CD4-positive, alpha-beta T cell treated with Interleukin-15 for 1 hour (primary cell): ENCODE measurements at regions not wholly inside any gene's neighbourhood (a gene's known extent, or its start where the extent isn't known, plus 50 kb on each side); places are given as distances from the start of the nearest gene placed in this dataset.
"Not testable (repeated sequence)": the region's sequence is repeated elsewhere in the genome, so short reads cannot be mapped to it uniquely, and the experiment has no call there.

Experiments used
- DNase-seq: peaks from one replicate; pipeline ENCODE4 v3.0.0-alpha.2; 2020

GRCh38 chr15:87722941-87723691 is 533.4 kb downstream of the NTRK3 start:
- DNase-seq: no peak

- no peak for DNase-seq
These were observed 536.3 kb downstream of the NTRK3 start for GRCh38 chr15:87720235-87720634.

GRCh38 chr15:87716422-87716821 is 540.1 kb downstream of the NTRK3 start:
- DNase-seq: no peak

GRCh38 chr15:87715252-87715651 is 541.3 kb downstream of the NTRK3 start:
- no peak for DNase-seq

GRCh38 chr15:87713475-87713879 is 543.1 kb downstream of the NTRK3 start:
- DNase-seq: no peak

- no peak for DNase-seq
These were observed 544.3 kb downstream of the NTRK3 start for GRCh38 chr15:87712211-87712610.

- no peak for DNase-seq
These were observed 545.5 kb downstream of the NTRK3 start for GRCh38 chr15:87711026-87711425.

GRCh38 chr15:87710406-87710805 is 546.1 kb downstream of the NTRK3 start:
- DNase-seq: no peak

- no peak for DNase-seq
These were observed 548.9 kb downstream of the NTRK3 start for GRCh38 chr15:87707566-87708130.

GRCh38 chr15:87707071-87707470 is 549.5 kb downstream of the NTRK3 start:
- DNase-seq: no peak

GRCh38 chr15:87706001-87706400 is 550.5 kb downstream of the NTRK3 start:
- DNase-seq: no peak

- DNase-seq: no peak
These were observed 552.3 kb downstream of the NTRK3 start for GRCh38 chr15:87704276-87704675.

- DNase-seq: no peak
These were observed 553.0 kb downstream of the NTRK3 start for GRCh38 chr15:87703327-87704111.

- DNase-seq: no peak
These were observed 554.3 kb downstream of the NTRK3 start for GRCh38 chr15:87702270-87702669.

- DNase-seq: not testable (repeated sequence)
These were observed 558.1 kb downstream of the NTRK3 start for GRCh38 chr15:87698467-87698866.

GRCh38 chr15:87689716-87690115 is 566.8 kb downstream of the NTRK3 start:
- no peak for DNase-seq

GRCh38 chr15:87687523-87687870 is 569.0 kb downstream of the NTRK3 start:
- DNase-seq: no peak

- no peak for DNase-seq
These were observed 569.6 kb downstream of the NTRK3 start for GRCh38 chr15:87686841-87687522.

- no peak for DNase-seq
These were observed 570.2 kb downstream of the NTRK3 start for GRCh38 chr15:87686339-87686738.

- DNase-seq: no peak
These were observed 574.0 kb downstream of the NTRK3 start for GRCh38 chr15:87682527-87682926.

GRCh38 chr15:87681104-87681503 is 575.4 kb downstream of the NTRK3 start:
- DNase-seq: no peak

- DNase-seq: no peak
These were observed 576.3 kb downstream of the NTRK3 start for GRCh38 chr15:87680208-87680607.

- no peak for DNase-seq
These were observed 581.3 kb downstream of the NTRK3 start for GRCh38 chr15:87675271-87675670.
